HepG2 (cell line): ENCODE measurements at regions not wholly inside any gene's neighbourhood (a gene's known extent, or its start where the extent isn't known, plus 50 kb on each side); places are given as distances from the start of the nearest gene placed in this dataset.

Experiments
- ATAC-seq: fragments of 200-7000 bp; cut with Tn5 transposase; 3 replicates; pipeline ENCODE4 v1.9.1; 2020; ENCODE audit warnings: mild to moderate bottlenecking, moderate library complexity
- BruUV-seq: library from RNA; stranded (reverse); fragments of 400-500 nt; replicated peaks from 2 replicates; lab custom pipeline; 2021; lab: Mats Ljungman, UMichigan
- CTCF ChIA-PET: fragments of 300-600 bp; formaldehyde crosslinking; extraction: SDS; loops from one replicate; lab custom pipeline; 2021; ENCODE audit warnings: low total read pairs, inconsistent platforms, low intra/inter-chr PET ratio; lab: Yijun Ruan, JAX
- POLR2A ChIA-PET: fragments of 350-600 bp; sonication (Branson Sonifier 250); formaldehyde crosslinking; loops from one replicate; lab custom pipeline; 2020; ENCODE audit warnings: antibody characterized with exemption, inconsistent platforms; lab: Yijun Ruan, JAX
- DNase-seq: peaks from one replicate; pipeline ENCODE4 v3.0.0-alpha.2; 2015; ENCODE audit warnings: low spot score
- FAIRE-seq: peaks from 3 replicates; lab custom pipeline; 2011; peaks lifted over from hg19 to GRCh38; lab: Jason Lieb, UNC
- H2AFZ ChIP-seq: one replicate; pipeline ENCODE4 v1.6.1; 2011; ENCODE audit warnings: low read length, inconsistent platforms
- H3K27ac ChIP-seq: fragments of 300-600 bp; 3 replicates; pipeline ENCODE4 v1.8.0; 2011; ENCODE audit warnings: mixed run types, mild to moderate bottlenecking, mixed read lengths, low read length, inconsistent platforms; ENCODE audit not compliant: insufficient read depth; ENCODE audit errors: extremely low read length
- H3K27me3 ChIP-seq, 2 experiments: fragments of 200-600 bp in 1 of 2; 2 replicates in 1 of 2; 3 replicates in 1 of 2; pipeline versions ENCODE4 v1.6.0 to v1.8.0; 2011; ENCODE audit warnings: low read length in 2 of 2, mild to moderate bottlenecking in 2 of 2, moderate library complexity in 2 of 2, inconsistent platforms in 1 of 2; ENCODE audit not compliant: insufficient read depth in 2 of 2, control insufficient read depth in 1 of 2
- H3K36me3 ChIP-seq, 2 experiments: fragments of 200-600 bp in 1 of 2; replicated peaks in 1 of 2; 2 replicates in 1 of 2; 3 replicates in 1 of 2; pipeline versions ENCODE4 v1.5.1 to v1.8.0; 2011; ENCODE audit warnings: low read length in 2 of 2, inconsistent platforms in 1 of 2; ENCODE audit not compliant: insufficient read depth in 2 of 2, control insufficient read depth in 1 of 2
- H3K4me1 ChIP-seq: 2 replicates; pipeline ENCODE4 v1.5.1; 2012; ENCODE audit warnings: low read length, inconsistent platforms; ENCODE audit not compliant: insufficient read depth
- H3K4me2 ChIP-seq: 2 replicates; pipeline ENCODE4 v1.6.0; 2011; ENCODE audit warnings: low read depth, low read length, inconsistent platforms
- H3K4me3 ChIP-seq, 3 experiments: fragments of 200-600 bp in 1 of 3; sonication (generic), shearing (Covaris generic) in 1 of 3; replicated peaks in 1 of 3; 2 replicates each; pipeline ENCODE4 v1.5.1; 2011 to 2016; ENCODE audit warnings: low read length in 3 of 3, inconsistent platforms in 2 of 3, low read depth in 2 of 3, mild to moderate bottlenecking in 2 of 3, control low read depth in 1 of 3, mixed read lengths in 1 of 3; ENCODE audit not compliant: insufficient read depth in 1 of 3
- H3K79me2 ChIP-seq: one replicate; pipeline ENCODE4 v1.6.1; 2011; ENCODE audit warnings: low read length, inconsistent platforms; ENCODE audit not compliant: insufficient read depth
- H3K9ac ChIP-seq: 2 replicates; pipeline ENCODE4 v1.6.0; 2011; ENCODE audit warnings: mild to moderate bottlenecking, low read depth, low read length, inconsistent platforms; ENCODE audit not compliant: insufficient read depth
- H3K9me3 ChIP-seq: 2 replicates; pipeline ENCODE4 v1.5.1; 2012; ENCODE audit warnings: mild to moderate bottlenecking, low read length
- H4K20me1 ChIP-seq: 2 replicates; pipeline ENCODE4 v1.6.0; 2011; ENCODE audit warnings: inconsistent platforms, mild to moderate bottlenecking, low read length, moderate library complexity; ENCODE audit not compliant: insufficient read depth
- EP300 ChIP-seq, 3 experiments: sonication (generic) in 1 of 3; formaldehyde crosslinking in 1 of 3; IDR thresholded peaks; 2 replicates each; pipeline versions ENCODE4 v1.5.1 to v1.6.1; 2011 to 2020; ENCODE audit warnings: low read depth in 2 of 3, low read length in 2 of 3, borderline replicate concordance in 1 of 3, improper control_type of control experiment in 1 of 3, mild to moderate bottlenecking in 1 of 3, missing genetic modification reagents in 1 of 3, moderate library complexity in 1 of 3
- HNRNPH1 ChIP-seq: fragments of 200-400 bp; formaldehyde crosslinking; optimal IDR thresholded peaks from 2 replicates; pipeline ENCODE3; 2017; ENCODE audit warnings: mild to moderate bottlenecking, low read depth, low read length
- HNRNPL ChIP-seq: fragments of 200-400 bp; formaldehyde crosslinking; IDR thresholded peaks from 2 replicates; pipeline ENCODE4 v1.6.1; 2017; ENCODE audit warnings: mild to moderate bottlenecking, low read depth, low read length
- NFKBIZ ChIP-seq: IDR thresholded peaks from 2 replicates; pipeline ENCODE4 v1.6.1; 2018; ENCODE audit warnings: missing genetic modification reagents, missing compliant biosample characterization
- PCBP2 ChIP-seq: fragments of 200-400 bp; formaldehyde crosslinking; optimal IDR thresholded peaks from 2 replicates; pipeline ENCODE3; 2018; ENCODE audit warnings: low read length, low read depth; ENCODE audit not compliant: poor library complexity, severe bottlenecking
- PRPF4 ChIP-seq: fragments of 200-400 bp; formaldehyde crosslinking; IDR thresholded peaks from 2 replicates; pipeline ENCODE4 v1.6.1; 2016; ENCODE audit warnings: low read length, low read depth; ENCODE audit not compliant: poor library complexity, severe bottlenecking
- RBFOX2 ChIP-seq: fragments of 200-400 bp; formaldehyde crosslinking; IDR thresholded peaks from 2 replicates; pipeline ENCODE4 v1.6.1; 2017; ENCODE audit warnings: low read depth, mild to moderate bottlenecking, low read length
- TBL1XR1 ChIP-seq: fragments of 150-350 bp; IDR thresholded peaks from 2 replicates; pipeline ENCODE4 v1.6.1; 2014; ENCODE audit warnings: borderline replicate concordance, low read length; ENCODE audit not compliant: partially characterized antibody
- TFDP2 ChIP-seq: sonication (generic); formaldehyde crosslinking; IDR thresholded peaks from 2 replicates; pipeline ENCODE4 v1.4.0; 2020; ENCODE audit warnings: missing genetic modification reagents
- ZNF20 ChIP-seq: sonication (generic); formaldehyde crosslinking; IDR thresholded peaks from 2 replicates; pipeline ENCODE4 v1.4.0; 2020; ENCODE audit warnings: mild to moderate bottlenecking, moderate library complexity, missing genetic modification reagents
- ZNF326 ChIP-seq: sonication (generic); formaldehyde crosslinking; IDR thresholded peaks from 2 replicates; pipeline ENCODE4 v1.4.0; 2020; ENCODE audit warnings: missing genetic modification reagents, borderline replicate concordance
- ZNF512B ChIP-seq: sonication (generic); formaldehyde crosslinking; IDR thresholded peaks from 2 replicates; pipeline ENCODE4 v1.5.1; 2020; ENCODE audit warnings: missing genetic modification reagents, mild to moderate bottlenecking, borderline replicate concordance
- ZNF724P ChIP-seq: sonication (generic); formaldehyde crosslinking; IDR thresholded peaks from 2 replicates; pipeline ENCODE4 v1.8.0; 2022; ENCODE audit warnings: missing genetic modification reagents, borderline replicate concordance
- ZNF737 ChIP-seq: sonication (generic); formaldehyde crosslinking; IDR thresholded peaks from 2 replicates; pipeline ENCODE4 v1.5.0; 2020; ENCODE audit warnings: missing genetic modification reagents, mild to moderate bottlenecking, borderline replicate concordance
- ZNF788 ChIP-seq: sonication (generic); formaldehyde crosslinking; IDR thresholded peaks from 2 replicates; pipeline ENCODE4 v1.5.0; 2020; ENCODE audit warnings: mild to moderate bottlenecking, missing genetic modification reagents, borderline replicate concordance
- WGBS: methylation state at CpG from one replicate; pipeline ENCODE4 v1.1.6; 2017; ENCODE audit warnings: low lambda C conversion rate; 5-methylcytosine and 5-hydroxymethylcytosine counted together
- in situ Hi-C: cut with HindIII; loops from 2 replicates; pipeline ENCODE4 v1.10.0; 2017; ENCODE audit warnings: low pct_unique_long_range_greater_than_20kb; ENCODE audit not compliant: extremely low pct_ligation_motif_present
- intact Hi-C: fragments of 100-400 bp; cut with micrococcal nuclease; formaldehyde crosslinking; loops from one replicate; pipeline ENCODE4 v1.10.0; 2022; ENCODE audit not compliant: unreplicated experiment

- no peak for TF ChIP-seq NFKBIZ (CRISPR knock-in tag)
- TF ChIP-seq ZNF20 (CRISPR knock-in tag): no peak
- TF ChIP-seq TFDP2: no peak
Observed at GRCh38 chr4:83174844-83175414, 60.4 kb upstream of the PLAC8 start (continued).

DNA sequence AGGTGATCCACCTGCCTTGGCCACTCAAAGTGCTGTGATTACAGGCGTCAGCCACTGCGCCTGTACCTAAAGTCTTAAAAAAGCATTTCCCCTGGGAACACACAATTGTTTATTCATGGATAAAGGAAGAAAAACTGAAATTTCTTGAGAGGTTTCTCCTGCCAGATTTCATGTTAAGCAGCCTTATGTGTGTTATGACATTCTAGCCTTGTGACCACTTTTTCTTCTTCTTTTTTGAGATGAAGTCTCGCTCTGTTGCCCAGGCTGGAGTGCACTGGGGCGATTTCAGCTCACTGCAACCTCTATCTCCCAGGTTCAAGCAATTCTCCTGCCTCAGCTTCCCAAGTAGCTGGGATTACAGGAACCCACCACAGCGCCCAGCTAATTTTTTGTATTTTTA lies 57.8 kb upstream of the PLAC8 start:
- BruUV-seq: no TSS peak
- DNase-seq (no peak), FAIRE-seq (no peak), ATAC-seq (no peak)
- in situ Hi-C loops: no loop called here
- Histone ChIP-seq H3K27me3 (no peaks in the 10 kb centered on the region), H3K9ac (no peak overlapping the region), H2AFZ (no peak overlapping the region), H3K4me1 (peaks cover 22% of the 10 kb centered on the region), H3K9me3 (no peaks in the 10 kb centered on the region), H3K4me3 (no peak overlapping the region), H3K36me3 (no peaks in the 10 kb centered on the region), H3K79me2 (no peaks in the 10 kb centered on the region), H3K4me2 (no peak overlapping the region), H3K27ac (no peak overlapping the region), H4K20me1 (no peaks in the 10 kb centered on the region)
- POLR2A ChIA-PET: no interaction called here
- CTCF ChIA-PET: no interaction called here
- intact Hi-C loops: no loop called here
- TF ChIP-seq TBL1XR1 (no peak), PRPF4 (no peak), HNRNPH1 (no peak), ZNF326 (CRISPR knock-in tag) (no peak), ZNF512B (CRISPR knock-in tag) (no peak), ZNF724P (no peak), PCBP2 (no peak), EP300 (IDR thresholded peaks at IDR 0.05; ENCODE audit: low read depth in 2 of 2, low read length in 2 of 2) (no peak), EP300 (CRISPR knock-in tag; IDR thresholded peaks at IDR 0.05; ENCODE audit: borderline replicate concordance) (no peak), ZNF737 (CRISPR knock-in tag) (no peak), RBFOX2 (no peak), ZNF788 (CRISPR knock-in tag) (no peak), HNRNPL (no peak)
- WGBS: 89% methylated on average over 5 of the region's 5 CpGs
